ENCODE measurements at regions not wholly inside any gene's neighbourhood (a gene's known extent, or its start where the extent isn't known, plus 50 kb on each side); places are given as distances from the start of the nearest gene placed in this dataset.

DNA sequence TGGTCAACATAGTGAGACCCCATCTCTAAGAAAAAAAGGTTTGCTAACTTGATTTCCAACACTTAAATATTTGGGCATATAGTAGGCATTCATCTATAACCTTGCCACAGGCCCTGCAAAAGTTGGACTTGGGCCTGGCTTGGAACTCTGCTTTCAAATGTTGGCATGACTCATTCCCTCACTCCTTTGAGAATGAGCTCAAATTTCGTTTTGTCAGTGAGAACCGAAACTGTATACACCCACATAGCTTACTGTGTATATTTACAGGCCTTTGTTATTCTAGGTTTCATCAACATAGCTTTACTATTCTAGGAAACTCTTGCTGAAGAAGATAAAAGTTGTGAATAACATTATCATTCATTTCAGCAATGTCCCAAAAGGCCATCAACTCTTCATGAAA is 88.7 kb upstream of the ELOVL6 start:
- TF ChIP-seq ZC3H11A (IDR thresholded peaks at IDR 0.05), result no peak
- TF ChIP-seq GATA3 (IDR thresholded peaks at IDR 0.05; ENCODE audit: borderline replicate concordance), result no peak
- TF ChIP-seq, protein P1, sequence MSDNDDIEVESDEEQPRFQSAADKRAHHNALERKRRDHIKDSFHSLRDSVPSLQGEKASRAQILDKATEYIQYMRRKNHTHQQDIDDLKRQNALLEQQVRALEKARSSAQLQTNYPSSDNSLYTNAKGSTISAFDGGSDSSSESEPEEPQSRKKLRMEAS (IDR thresholded peaks at IDR 0.05), result no peak
- TF ChIP-seq, protein P2, sequence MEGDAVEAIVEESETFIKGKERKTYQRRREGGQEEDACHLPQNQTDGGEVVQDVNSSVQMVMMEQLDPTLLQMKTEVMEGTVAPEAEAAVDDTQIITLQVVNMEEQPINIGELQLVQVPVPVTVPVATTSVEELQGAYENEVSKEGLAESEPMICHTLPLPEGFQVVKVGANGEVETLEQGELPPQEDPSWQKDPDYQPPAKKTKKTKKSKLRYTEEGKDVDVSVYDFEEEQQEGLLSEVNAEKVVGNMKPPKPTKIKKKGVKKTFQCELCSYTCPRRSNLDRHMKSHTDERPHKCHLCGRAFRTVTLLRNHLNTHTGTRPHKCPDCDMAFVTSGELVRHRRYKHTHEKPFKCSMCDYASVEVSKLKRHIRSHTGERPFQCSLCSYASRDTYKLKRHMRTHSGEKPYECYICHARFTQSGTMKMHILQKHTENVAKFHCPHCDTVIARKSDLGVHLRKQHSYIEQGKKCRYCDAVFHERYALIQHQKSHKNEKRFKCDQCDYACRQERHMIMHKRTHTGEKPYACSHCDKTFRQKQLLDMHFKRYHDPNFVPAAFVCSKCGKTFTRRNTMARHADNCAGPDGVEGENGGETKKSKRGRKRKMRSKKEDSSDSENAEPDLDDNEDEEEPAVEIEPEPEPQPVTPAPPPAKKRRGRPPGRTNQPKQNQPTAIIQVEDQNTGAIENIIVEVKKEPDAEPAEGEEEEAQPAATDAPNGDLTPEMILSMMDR (IDR thresholded peaks at IDR 0.05), result no peak
- no peak for TF ChIP-seq RARB (CRISPR knock-in tag; IDR thresholded peaks at IDR 0.05)
- TF ChIP-seq RAD21 (conservative IDR thresholded peaks at IDR 0.05 in 1 of 2, IDR thresholded peaks at IDR 0.05 in 1 of 2), result no peak
- TF ChIP-seq RNF2 (IDR thresholded peaks at IDR 0.05; ENCODE audit: borderline replicate concordance, low read depth), result no peak
- TF ChIP-seq RCOR1 (IDR thresholded peaks at IDR 0.05; ENCODE audit: low read depth, low read length), result no peak
